GM23338 (cell line): ENCODE measurements at regions not wholly inside any gene's neighbourhood (a gene's known extent, or its start where the extent isn't known, plus 50 kb on each side); places are given as distances from the start of the nearest gene placed in this dataset.

Experiments
- ATAC-seq: fragments of 200-7000 bp; cut with Tn5 transposase; 3 replicates; pipeline ENCODE4 v1.9.1; 2020
- DNase-seq: peaks from one replicate; pipeline ENCODE4 v3.0.0-alpha.2; 2015; ENCODE audit warnings: low spot score
- H2AFZ ChIP-seq: fragments of 200-600 bp; sonication (generic); 2 replicates; pipeline ENCODE4 v1.8.0; 2016; ENCODE audit warnings: antibody characterized with exemption, mild to moderate bottlenecking, moderate library complexity
- H3F3A ChIP-seq: fragments of 200-600 bp; sonication (generic); replicated peaks from 2 replicates; pipeline ENCODE4 v1.8.0; 2017; ENCODE audit warnings: antibody characterized with exemption, mixed run types, low read depth
- H3K27ac ChIP-seq: fragments of 200-600 bp; sonication (generic); 2 replicates; pipeline ENCODE4 v1.6.1; 2016; ENCODE audit warnings: low read depth
- H3K27me3 ChIP-seq: fragments of 200-600 bp; sonication (generic); 2 replicates; pipeline ENCODE4 v1.8.0; 2016; ENCODE audit warnings: mild to moderate bottlenecking, mixed run types, moderate library complexity; ENCODE audit not compliant: insufficient read depth
- H3K36me3 ChIP-seq: fragments of 200-600 bp; sonication (generic); 2 replicates; pipeline ENCODE4 v1.8.0; 2016; ENCODE audit warnings: mild to moderate bottlenecking; ENCODE audit not compliant: insufficient read depth
- H3K4me1 ChIP-seq: fragments of 200-600 bp; sonication (generic); 2 replicates; pipeline ENCODE4 v1.8.0; 2016; ENCODE audit warnings: mild to moderate bottlenecking, moderate library complexity; ENCODE audit not compliant: insufficient read depth
- H3K4me2 ChIP-seq: fragments of 200-600 bp; sonication (generic); 2 replicates; pipeline ENCODE4 v1.7.1; 2017; ENCODE audit warnings: mixed run types
- H3K4me3 ChIP-seq: fragments of 200-600 bp; sonication (generic); 2 replicates; pipeline ENCODE4 v1.6.1; 2016; ENCODE audit warnings: mixed run types
- H3K79me2 ChIP-seq: fragments of 200-600 bp; sonication (generic); replicated peaks from 2 replicates; pipeline ENCODE4 v1.8.0; 2017; ENCODE audit warnings: mild to moderate bottlenecking; ENCODE audit not compliant: insufficient read depth
- H3K9me2 ChIP-seq: fragments of 200-600 bp; sonication (generic); 2 replicates; pipeline ENCODE4 v1.8.0; 2017; ENCODE audit not compliant: insufficient read depth
- H4K20me1 ChIP-seq: fragments of 200-600 bp; sonication (generic); replicated peaks from 2 replicates; pipeline ENCODE4 v1.8.0; 2017; ENCODE audit warnings: mild to moderate bottlenecking; ENCODE audit not compliant: insufficient read depth
- H3K27ac Mint-ChIP-seq: 2 replicates; pipeline ENCODE4 v1.8.0; 2020; ENCODE audit warnings: inconsistent platforms, mild to moderate bottlenecking, moderate library complexity, mixed read lengths
- H3K27me3 Mint-ChIP-seq: 3 replicates; pipeline ENCODE4 v1.8.0; 2022; ENCODE audit warnings: low read depth, mild to moderate bottlenecking, moderate library complexity, mixed read lengths, inconsistent platforms; ENCODE audit not compliant: insufficient read depth, poor library complexity
- H3K36me3 Mint-ChIP-seq: 3 replicates; pipeline ENCODE4 v1.8.0; 2021; ENCODE audit warnings: low read depth, mild to moderate bottlenecking, inconsistent platforms, moderate library complexity, mixed read lengths
- H3K4me1 Mint-ChIP-seq: 3 replicates; pipeline ENCODE4 v1.8.0; 2020; ENCODE audit warnings: mild to moderate bottlenecking, inconsistent platforms, mixed read lengths
- H3K4me3 Mint-ChIP-seq: 3 replicates; pipeline ENCODE4 v1.8.0; 2021; ENCODE audit warnings: moderate library complexity, mild to moderate bottlenecking, inconsistent platforms, mixed read lengths
- H3K9me3 Mint-ChIP-seq: 3 replicates; pipeline ENCODE4 v1.8.0; 2020; ENCODE audit warnings: moderate library complexity, mild to moderate bottlenecking, inconsistent platforms, mixed read lengths
- ETS1 ChIP-seq: IDR thresholded peaks from 2 replicates; pipeline ENCODE4 v1.6.1; 2016; ENCODE audit warnings: antibody characterized with exemption
- EZH2 ChIP-seq: fragments of 200-600 bp; sonication (generic); IDR thresholded peaks from one replicate; pipeline ENCODE4 v1.8.0; 2017; ENCODE audit warnings: antibody characterized with exemption, mild to moderate bottlenecking, low read depth; ENCODE audit not compliant: unreplicated experiment
- POLR2AphosphoS5 ChIP-seq: IDR thresholded peaks from 2 replicates; pipeline ENCODE4 v1.6.1; 2016; ENCODE audit warnings: antibody characterized with exemption, low read depth
- ZNF114 ChIP-seq: fragments of 250-450 bp; sonication (Bioruptor Pico); IDR thresholded peaks from 2 replicates; pipeline ENCODE4 v1.5.0; 2020; ENCODE audit warnings: mild to moderate bottlenecking, moderate library complexity
- ZNF331 ChIP-seq: fragments of 250-450 bp; sonication (Bioruptor Pico); IDR thresholded peaks from 2 replicates; pipeline ENCODE4 v1.5.0; 2020; ENCODE audit warnings: low read depth, mild to moderate bottlenecking, moderate library complexity
- ZNF462 ChIP-seq: fragments of 250-450 bp; sonication (Bioruptor Pico); IDR thresholded peaks from 2 replicates; pipeline ENCODE4 v1.5.0; 2020; ENCODE audit warnings: mild to moderate bottlenecking, moderate library complexity
- TF ChIP-seq, protein P1 (sequence below): IDR thresholded peaks from one replicate; pipeline ENCODE4 v1.6.1; 2018; ENCODE audit warnings: antibody characterized with exemption; ENCODE audit not compliant: unreplicated experiment

- TF ChIP-seq, protein P1, sequence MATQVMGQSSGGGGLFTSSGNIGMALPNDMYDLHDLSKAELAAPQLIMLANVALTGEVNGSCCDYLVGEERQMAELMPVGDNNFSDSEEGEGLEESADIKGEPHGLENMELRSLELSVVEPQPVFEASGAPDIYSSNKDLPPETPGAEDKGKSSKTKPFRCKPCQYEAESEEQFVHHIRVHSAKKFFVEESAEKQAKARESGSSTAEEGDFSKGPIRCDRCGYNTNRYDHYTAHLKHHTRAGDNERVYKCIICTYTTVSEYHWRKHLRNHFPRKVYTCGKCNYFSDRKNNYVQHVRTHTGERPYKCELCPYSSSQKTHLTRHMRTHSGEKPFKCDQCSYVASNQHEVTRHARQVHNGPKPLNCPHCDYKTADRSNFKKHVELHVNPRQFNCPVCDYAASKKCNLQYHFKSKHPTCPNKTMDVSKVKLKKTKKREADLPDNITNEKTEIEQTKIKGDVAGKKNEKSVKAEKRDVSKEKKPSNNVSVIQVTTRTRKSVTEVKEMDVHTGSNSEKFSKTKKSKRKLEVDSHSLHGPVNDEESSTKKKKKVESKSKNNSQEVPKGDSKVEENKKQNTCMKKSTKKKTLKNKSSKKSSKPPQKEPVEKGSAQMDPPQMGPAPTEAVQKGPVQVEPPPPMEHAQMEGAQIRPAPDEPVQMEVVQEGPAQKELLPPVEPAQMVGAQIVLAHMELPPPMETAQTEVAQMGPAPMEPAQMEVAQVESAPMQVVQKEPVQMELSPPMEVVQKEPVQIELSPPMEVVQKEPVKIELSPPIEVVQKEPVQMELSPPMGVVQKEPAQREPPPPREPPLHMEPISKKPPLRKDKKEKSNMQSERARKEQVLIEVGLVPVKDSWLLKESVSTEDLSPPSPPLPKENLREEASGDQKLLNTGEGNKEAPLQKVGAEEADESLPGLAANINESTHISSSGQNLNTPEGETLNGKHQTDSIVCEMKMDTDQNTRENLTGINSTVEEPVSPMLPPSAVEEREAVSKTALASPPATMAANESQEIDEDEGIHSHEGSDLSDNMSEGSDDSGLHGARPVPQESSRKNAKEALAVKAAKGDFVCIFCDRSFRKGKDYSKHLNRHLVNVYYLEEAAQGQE, result no peak
- TF ChIP-seq ETS1 (no peak), EZH2 (no peak)
Observed at GRCh38 chr5:5637173-5637572, 214.7 kb downstream of the ICE1 start (continued).

DNA sequence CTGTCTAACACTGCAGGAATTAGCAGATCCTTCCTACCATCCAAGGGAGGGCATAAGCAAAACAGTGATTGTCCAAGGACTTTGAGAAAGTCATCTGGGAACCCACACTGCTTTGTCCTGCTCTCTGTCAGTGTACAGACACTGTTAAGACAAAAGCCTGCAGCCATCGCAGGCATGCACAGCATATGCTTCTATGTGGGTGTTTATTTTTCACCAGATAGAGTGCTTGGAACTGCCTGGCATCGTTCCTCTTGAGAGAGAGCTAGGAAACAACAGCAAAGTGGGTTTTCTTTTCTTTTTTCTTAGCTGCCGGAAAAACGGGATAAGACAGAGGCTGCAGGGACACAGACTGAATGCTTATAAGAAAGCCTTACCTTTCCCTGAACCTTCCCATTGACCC is 212.3 kb downstream of the ICE1 start:
- ATAC-seq (no peak), DNase-seq (no peak)
- H3K4me1 Mint-ChIP-seq, result no peaks in the 10 kb centered on the region
- Histone ChIP-seq H3K27ac (no peak overlapping the region), H3K36me3 (no peaks in the 10 kb centered on the region), H3K4me1 (no peaks in the 10 kb centered on the region), H2AFZ (no peak overlapping the region), H4K20me1 (no peaks in the 10 kb centered on the region), H3K4me2 (no peak overlapping the region), H3K4me3 (no peak overlapping the region), H3K27me3 (no peaks in the 10 kb centered on the region), H3F3A (no peaks in the 10 kb centered on the region), H3K9me2 (0 out of 2 replicates have a peak, but pooled peaks cover 1% of the 10 kb centered on the region), H3K79me2 (no peaks in the 10 kb centered on the region)
- H3K27ac Mint-ChIP-seq, result no peak overlapping the region
- no peak overlapping the region for H3K4me3 Mint-ChIP-seq
- TF ChIP-seq ZNF114 (no peak), POLR2AphosphoS5 (no peak), ZNF331 (CRISPR knock-in tag) (no peak), ETS1 (no peak), ZNF462 (CRISPR knock-in tag) (no peak)
- TF ChIP-seq, protein P1, result no peak
- peaks cover 6% of the 10 kb centered on the region; the same call in 1 of the 3 replicates for H3K36me3 Mint-ChIP-seq
- peaks cover 5% of the 10 kb centered on the region for H3K27me3 Mint-ChIP-seq
- peaks cover 7% of the 10 kb centered on the region for H3K9me3 Mint-ChIP-seq
